GM18499 (cell line): ENCODE measurements at regions not wholly inside any gene's neighbourhood (a gene's known extent, or its start where the extent isn't known, plus 50 kb on each side); places are given as distances from the start of the nearest gene placed in this dataset.
A peak's percentile ranks its signal among the peaks of the same experiment; 100 is the strongest.

Experiments used
- ATAC-seq: cut with Tn5 transposase; IDR thresholded peaks from one replicate; pipeline ENCODE4 v1.9.1; 2021; ENCODE audit warnings: moderate number of reproducible peaks; ENCODE audit not compliant: insufficient read depth, unreplicated experiment

- ATAC-seq: no peak
These were observed 84.0 kb upstream of the NEUROD1 start for GRCh38 chr2:181764095-181764963.

GRCh38 chr2:181766129-181766528, 85.8 kb upstream of the NEUROD1 start:
- no peak for ATAC-seq

GRCh38 chr2:181770150-181770549, 89.8 kb upstream of the NEUROD1 start:
- ATAC-seq: no peak

- ATAC-seq: no peak
These were observed 91.0 kb upstream of the NEUROD1 start for GRCh38 chr2:181771356-181771755.

GRCh38 chr2:181772334-181772733, 92.0 kb upstream of the NEUROD1 start:
- no peak for ATAC-seq

- no peak for ATAC-seq
These were observed 92.5 kb upstream of the NEUROD1 start for GRCh38 chr2:181772777-181773176.

- ATAC-seq: peak; percentile 61
These were observed 94.4 kb upstream of the NEUROD1 start for GRCh38 chr2:181774685-181775084.

- ATAC-seq: no peak
These were observed 96.0 kb upstream of the NEUROD1 start for GRCh38 chr2:181776336-181776735.

GRCh38 chr2:181777734-181778133, 97.4 kb upstream of the NEUROD1 start:
- ATAC-seq: no peak

- no peak for ATAC-seq
These were observed 98.4 kb upstream of the NEUROD1 start for GRCh38 chr2:181778621-181779201.

- ATAC-seq: no peak
These were observed 99.1 kb upstream of the NEUROD1 start for GRCh38 chr2:181779288-181780021.

- peak; percentile 45 for ATAC-seq
These were observed 99.8 kb upstream of the NEUROD1 start for GRCh38 chr2:181780047-181780651.

- ATAC-seq: no peak
These were observed 100.3 kb upstream of the NEUROD1 start for GRCh38 chr2:181780657-181781056.

- no peak for ATAC-seq
These were observed 100.9 kb upstream of the NEUROD1 start for GRCh38 chr2:181781078-181781786.

GRCh38 chr2:181782660-181783059, 102.3 kb upstream of the NEUROD1 start:
- no peak for ATAC-seq

- ATAC-seq: no peak
These were observed 104.2 kb upstream of the NEUROD1 start for GRCh38 chr2:181784556-181784955.

GRCh38 chr2:181785691-181786344, 105.5 kb upstream of the NEUROD1 start:
- ATAC-seq: no peak

GRCh38 chr2:181786371-181787228, 104.9 kb upstream of the ITPRID2 start:
- ATAC-seq: no peak
